ENCODE measurements at regions not wholly inside any gene's neighbourhood (a gene's known extent, or its start where the extent isn't known, plus 50 kb on each side); places are given as distances from the start of the nearest gene placed in this dataset.

DNA sequence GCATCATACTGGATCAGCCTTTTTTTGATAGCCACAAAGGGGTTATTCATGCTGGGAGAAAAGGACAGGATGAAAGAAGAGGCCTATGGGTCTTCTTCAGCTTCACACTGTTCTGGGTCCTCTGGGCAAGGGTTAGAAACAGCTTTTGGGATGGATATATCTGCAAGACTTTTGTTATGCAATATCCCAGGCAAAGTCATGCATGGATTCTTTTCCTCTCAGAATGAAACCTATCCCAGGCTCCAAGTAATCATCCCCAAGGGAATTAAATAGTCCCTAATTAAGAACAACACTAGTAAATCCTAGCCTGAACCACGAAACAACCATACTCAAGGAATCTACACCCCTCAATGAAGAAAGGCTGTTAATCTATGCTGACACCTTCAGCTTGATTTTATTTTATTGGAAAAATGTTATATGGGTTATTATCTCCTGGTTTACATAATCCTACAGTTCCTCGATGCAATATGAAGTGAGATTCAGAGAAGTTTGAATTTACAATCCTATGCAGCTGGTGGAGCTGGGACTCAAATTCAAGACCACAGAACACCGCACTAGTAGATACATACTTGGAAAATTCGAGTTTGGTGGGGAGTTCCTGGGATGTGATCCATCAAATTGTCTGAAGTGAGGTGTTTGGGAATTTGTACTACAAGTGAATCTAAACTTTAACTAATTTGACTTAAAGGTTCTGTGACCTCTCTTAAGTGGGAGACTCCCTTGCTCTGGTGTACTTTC is 338.6 kb downstream of the TBX15 start:
- TF ChIP-seq, protein P1, sequence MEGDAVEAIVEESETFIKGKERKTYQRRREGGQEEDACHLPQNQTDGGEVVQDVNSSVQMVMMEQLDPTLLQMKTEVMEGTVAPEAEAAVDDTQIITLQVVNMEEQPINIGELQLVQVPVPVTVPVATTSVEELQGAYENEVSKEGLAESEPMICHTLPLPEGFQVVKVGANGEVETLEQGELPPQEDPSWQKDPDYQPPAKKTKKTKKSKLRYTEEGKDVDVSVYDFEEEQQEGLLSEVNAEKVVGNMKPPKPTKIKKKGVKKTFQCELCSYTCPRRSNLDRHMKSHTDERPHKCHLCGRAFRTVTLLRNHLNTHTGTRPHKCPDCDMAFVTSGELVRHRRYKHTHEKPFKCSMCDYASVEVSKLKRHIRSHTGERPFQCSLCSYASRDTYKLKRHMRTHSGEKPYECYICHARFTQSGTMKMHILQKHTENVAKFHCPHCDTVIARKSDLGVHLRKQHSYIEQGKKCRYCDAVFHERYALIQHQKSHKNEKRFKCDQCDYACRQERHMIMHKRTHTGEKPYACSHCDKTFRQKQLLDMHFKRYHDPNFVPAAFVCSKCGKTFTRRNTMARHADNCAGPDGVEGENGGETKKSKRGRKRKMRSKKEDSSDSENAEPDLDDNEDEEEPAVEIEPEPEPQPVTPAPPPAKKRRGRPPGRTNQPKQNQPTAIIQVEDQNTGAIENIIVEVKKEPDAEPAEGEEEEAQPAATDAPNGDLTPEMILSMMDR (conservative IDR thresholded peaks at IDR 0.05; ENCODE audit: low read length), result no peak
- TF ChIP-seq EZH2phosphoT487 (IDR thresholded peaks at IDR 0.05; ENCODE audit: borderline replicate concordance, low read depth, low read length), result no peak

Measured in OCI-LY7 (cell line).